ENCODE measurements at regions not wholly inside any gene's neighbourhood (a gene's known extent, or its start where the extent isn't known, plus 50 kb on each side); places are given as distances from the start of the nearest gene placed in this dataset.
"Not testable (repeated sequence)": the region's sequence is repeated elsewhere in the genome, so short reads cannot be mapped to it uniquely, and the experiment has no call there.

- DNase-seq; H3K4me3 ChIP-seq; H3K36me3 ChIP-seq; H3K27me3 ChIP-seq; intact Hi-C loops (cut with DNase I); H3K9me3 ChIP-seq; H3K4me1 ChIP-seq; ATAC-seq; H3K27ac ChIP-seq: not testable (repeated sequence)
These were observed 183.3 kb upstream of the LRRC61 start for GRCh38 chr7:150139840-150140239.

- H3K4me1 ChIP-seq; DNase-seq; H3K27me3 ChIP-seq; ATAC-seq; H3K4me3 ChIP-seq; intact Hi-C loops (cut with DNase I); H3K36me3 ChIP-seq; H3K27ac ChIP-seq; H3K9me3 ChIP-seq: not testable (repeated sequence)
These were observed 181.4 kb upstream of the LRRC61 start for GRCh38 chr7:150141525-150142345.

GRCh38 chr7:150146124-150146523 is 177.0 kb upstream of the LRRC61 start:
- H3K36me3 ChIP-seq; DNase-seq; H3K9me3 ChIP-seq; H3K27me3 ChIP-seq; H3K4me3 ChIP-seq; ATAC-seq; intact Hi-C loops (cut with DNase I); H3K27ac ChIP-seq; H3K4me1 ChIP-seq: not testable (repeated sequence)

- H3K36me3 ChIP-seq; intact Hi-C loops (cut with DNase I); ATAC-seq; H3K9me3 ChIP-seq; H3K4me3 ChIP-seq; DNase-seq; H3K27ac ChIP-seq; H3K4me1 ChIP-seq; H3K27me3 ChIP-seq: not testable (repeated sequence)
These were observed 175.6 kb upstream of the LRRC61 start for GRCh38 chr7:150147524-150147923.

DNA sequence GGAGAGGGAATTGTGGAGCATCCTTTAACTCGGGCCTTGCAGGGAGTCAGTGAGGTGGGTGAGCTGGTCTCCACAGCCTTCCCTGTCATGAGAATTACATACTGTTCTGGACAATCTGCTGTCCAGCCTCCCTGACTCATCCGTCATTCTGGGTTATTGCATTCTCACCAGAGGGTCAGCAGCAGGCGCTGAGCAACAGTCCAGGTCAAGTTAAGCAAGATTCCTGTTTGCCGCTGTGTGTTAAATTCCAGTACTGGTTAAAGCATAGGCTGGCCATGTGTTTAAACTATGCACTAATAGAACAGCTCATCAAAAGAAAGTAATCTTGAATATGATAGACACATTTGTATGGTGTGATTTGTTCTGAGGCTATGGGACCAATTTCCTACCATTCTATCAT is 167.1 kb upstream of the LRRC61 start:
- H3K9me3 ChIP-seq; ATAC-seq; H3K27me3 ChIP-seq; H3K27ac ChIP-seq; H3K4me3 ChIP-seq; DNase-seq; intact Hi-C loops (cut with DNase I); H3K36me3 ChIP-seq; H3K4me1 ChIP-seq: not testable (repeated sequence)

GRCh38 chr7:150158696-150159095 is 164.5 kb upstream of the LRRC61 start:
- intact Hi-C loops (cut with DNase I); ATAC-seq; H3K4me1 ChIP-seq; H3K4me3 ChIP-seq; H3K9me3 ChIP-seq; H3K27me3 ChIP-seq; H3K27ac ChIP-seq; H3K36me3 ChIP-seq: not testable (repeated sequence)
- peak in 1 of 4 donors; percentile 65 for DNase-seq

GRCh38 chr7:150169515-150169914 is 153.6 kb upstream of the LRRC61 start:
- H3K27ac ChIP-seq; H3K4me3 ChIP-seq; H3K4me1 ChIP-seq; intact Hi-C loops (cut with DNase I); DNase-seq; H3K9me3 ChIP-seq; H3K36me3 ChIP-seq; H3K27me3 ChIP-seq: not testable (repeated sequence)
- ATAC-seq: peak; percentile 42

DNA sequence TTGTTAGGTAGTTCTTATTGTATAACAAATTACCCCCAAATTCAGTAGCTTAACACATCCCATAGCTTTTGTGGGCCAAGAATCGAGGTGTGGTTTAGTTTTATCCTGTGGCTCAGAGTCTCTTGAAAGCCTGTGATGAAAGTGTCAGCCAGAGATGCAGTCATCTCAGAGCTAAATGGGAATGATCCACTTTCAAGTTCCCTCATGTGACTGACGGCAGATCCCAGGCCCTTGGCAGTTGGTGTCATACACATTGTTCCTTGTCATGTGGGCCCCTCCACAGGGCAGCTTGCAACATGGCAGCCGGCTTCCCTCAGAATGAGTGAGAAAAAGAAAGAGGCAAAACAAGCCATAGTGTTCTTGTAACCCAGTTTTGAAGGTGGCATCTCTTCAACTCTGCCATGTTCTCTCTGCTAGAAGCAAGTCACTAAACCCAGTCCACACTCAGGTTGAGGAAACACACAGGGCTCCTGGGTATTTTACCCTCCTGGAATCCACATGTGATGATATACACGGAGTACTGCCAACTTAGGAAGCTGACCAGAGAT is 153.1 kb upstream of the LRRC61 start:
- intact Hi-C loops (cut with DNase I); H3K36me3 ChIP-seq; H3K27ac ChIP-seq; H3K9me3 ChIP-seq; H3K4me1 ChIP-seq; H3K27me3 ChIP-seq; H3K4me3 ChIP-seq; DNase-seq: not testable (repeated sequence)
- peak; percentile 44 for ATAC-seq

DNA sequence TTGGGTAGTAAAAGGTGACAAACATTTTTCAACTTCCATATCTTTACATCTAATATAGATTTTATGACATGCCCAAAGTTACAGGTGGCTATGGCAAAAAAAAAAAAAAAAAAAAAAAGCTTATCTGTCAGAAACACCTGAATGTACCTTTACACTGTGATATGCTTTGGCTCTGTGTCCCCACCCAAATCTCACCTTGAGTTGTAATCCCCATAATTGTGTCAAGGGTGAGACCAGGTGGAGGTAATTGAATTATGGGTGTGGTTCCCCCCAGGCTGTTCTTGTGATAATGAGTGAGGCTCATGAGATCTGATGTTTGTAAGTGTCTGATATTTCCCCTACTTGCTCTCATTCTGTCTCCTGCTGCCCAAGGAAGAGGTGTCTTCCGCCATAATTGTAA is 139.6 kb upstream of the LRRC61 start:
- intact Hi-C loops (cut with DNase I); H3K4me1 ChIP-seq; ATAC-seq; H3K36me3 ChIP-seq; H3K9me3 ChIP-seq; H3K27ac ChIP-seq; H3K27me3 ChIP-seq; DNase-seq; H3K4me3 ChIP-seq: not testable (repeated sequence)

DNA sequence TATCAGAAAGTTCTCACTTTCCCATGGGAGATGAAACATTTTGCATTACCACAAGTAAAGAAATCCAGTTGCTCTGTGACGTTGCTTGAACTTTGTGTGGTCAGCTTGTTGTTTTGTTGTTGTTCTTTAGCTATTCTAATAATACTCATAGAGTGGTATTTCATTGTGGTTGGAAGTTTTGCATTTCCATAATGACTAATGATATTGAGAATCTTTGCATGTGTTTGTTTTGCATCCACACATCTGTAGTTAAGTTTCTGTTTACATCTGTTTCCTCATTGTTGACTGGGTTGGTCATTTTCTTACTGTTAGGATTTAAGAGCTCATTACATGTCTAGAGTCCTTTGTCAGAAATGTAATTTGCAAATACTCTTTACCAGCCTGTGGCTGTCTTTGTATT is 133.2 kb upstream of the LRRC61 start:
- H3K4me3 ChIP-seq; H3K27me3 ChIP-seq; H3K9me3 ChIP-seq; H3K4me1 ChIP-seq; ATAC-seq; H3K36me3 ChIP-seq; intact Hi-C loops (cut with DNase I); DNase-seq; H3K27ac ChIP-seq: not testable (repeated sequence)

- H3K4me1 ChIP-seq; H3K4me3 ChIP-seq; intact Hi-C loops (cut with DNase I); H3K27ac ChIP-seq; H3K9me3 ChIP-seq; H3K36me3 ChIP-seq; H3K27me3 ChIP-seq; DNase-seq; ATAC-seq: not testable (repeated sequence)
These were observed 130.6 kb upstream of the LRRC61 start for GRCh38 chr7:150192541-150192940.

DNA sequence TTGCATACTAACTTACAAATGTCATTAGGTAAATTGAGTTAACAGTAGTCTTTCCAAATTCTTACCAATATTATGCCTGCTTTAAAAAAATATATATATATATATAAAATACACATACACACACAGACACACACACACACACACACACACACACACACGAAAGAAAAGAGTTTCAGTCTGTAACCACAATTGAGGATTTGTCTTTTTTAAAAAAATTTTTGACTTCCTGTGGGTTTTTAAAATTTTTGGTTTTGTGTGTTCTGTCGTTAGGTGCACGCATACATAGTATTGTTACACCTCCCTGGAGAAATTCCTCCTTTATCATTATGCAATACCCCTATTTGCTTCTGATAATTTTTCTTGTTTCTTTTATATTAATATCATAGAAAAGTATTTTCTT is 129.3 kb upstream of the LRRC61 start:
- ATAC-seq; intact Hi-C loops (cut with DNase I); H3K4me1 ChIP-seq: not testable (repeated sequence)

More for the DNA sequence above, 129.3 kb upstream of the LRRC61 start:
- H3K27me3 ChIP-seq, H3K36me3 ChIP-seq, DNase-seq, H3K27ac ChIP-seq, H3K4me3 ChIP-seq, H3K9me3 ChIP-seq: not testable (repeated sequence)
